ENCODE measurements at regions not wholly inside any gene's neighbourhood (a gene's known extent, or its start where the extent isn't known, plus 50 kb on each side); places are given as distances from the start of the nearest gene placed in this dataset.

DNA sequence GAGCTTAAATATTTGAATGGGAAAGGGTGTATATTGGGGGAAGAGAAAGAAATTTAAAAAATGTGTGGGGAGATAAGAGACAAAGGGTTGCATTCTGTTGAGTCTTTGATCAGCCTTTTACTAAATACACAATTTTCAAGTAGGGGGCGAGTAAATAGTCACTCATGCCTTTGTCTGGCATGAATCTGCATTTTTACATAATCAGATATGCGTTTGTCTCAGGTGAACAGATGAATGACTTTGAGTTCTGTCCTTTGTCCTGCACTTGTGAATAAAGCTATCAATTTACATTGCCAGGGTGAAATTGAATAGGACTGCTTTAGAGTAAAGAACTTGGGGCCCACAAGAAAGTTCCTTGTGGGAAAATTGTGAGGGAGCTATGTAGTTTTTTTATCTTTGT lies 523.6 kb upstream of the LUZP2 start:
- TF ChIP-seq, protein P1, sequence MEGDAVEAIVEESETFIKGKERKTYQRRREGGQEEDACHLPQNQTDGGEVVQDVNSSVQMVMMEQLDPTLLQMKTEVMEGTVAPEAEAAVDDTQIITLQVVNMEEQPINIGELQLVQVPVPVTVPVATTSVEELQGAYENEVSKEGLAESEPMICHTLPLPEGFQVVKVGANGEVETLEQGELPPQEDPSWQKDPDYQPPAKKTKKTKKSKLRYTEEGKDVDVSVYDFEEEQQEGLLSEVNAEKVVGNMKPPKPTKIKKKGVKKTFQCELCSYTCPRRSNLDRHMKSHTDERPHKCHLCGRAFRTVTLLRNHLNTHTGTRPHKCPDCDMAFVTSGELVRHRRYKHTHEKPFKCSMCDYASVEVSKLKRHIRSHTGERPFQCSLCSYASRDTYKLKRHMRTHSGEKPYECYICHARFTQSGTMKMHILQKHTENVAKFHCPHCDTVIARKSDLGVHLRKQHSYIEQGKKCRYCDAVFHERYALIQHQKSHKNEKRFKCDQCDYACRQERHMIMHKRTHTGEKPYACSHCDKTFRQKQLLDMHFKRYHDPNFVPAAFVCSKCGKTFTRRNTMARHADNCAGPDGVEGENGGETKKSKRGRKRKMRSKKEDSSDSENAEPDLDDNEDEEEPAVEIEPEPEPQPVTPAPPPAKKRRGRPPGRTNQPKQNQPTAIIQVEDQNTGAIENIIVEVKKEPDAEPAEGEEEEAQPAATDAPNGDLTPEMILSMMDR (IDR thresholded peaks at IDR 0.05), result no peak
- TF ChIP-seq POLR2A (IDR thresholded peaks at IDR 0.05), result no peak
- no peak for TF ChIP-seq EP300 (IDR thresholded peaks at IDR 0.05)
- no peak for TF ChIP-seq POLR2AphosphoS5 (IDR thresholded peaks at IDR 0.05)

All from suprapubic skin (tissue), 4 donors.